GM19452 (cell line): ENCODE measurements at regions not wholly inside any gene's neighbourhood (a gene's known extent, or its start where the extent isn't known, plus 50 kb on each side); places are given as distances from the start of the nearest gene placed in this dataset.
"Not testable (repeated sequence)": the region's sequence is repeated elsewhere in the genome, so short reads cannot be mapped to it uniquely, and the experiment has no call there.

ENCODE experiments used
- ATAC-seq: cut with Tn5 transposase; IDR thresholded peaks from one replicate; pipeline ENCODE4 v1.9.1; 2021; ENCODE audit not compliant: unreplicated experiment

- peak; percentile 84 for ATAC-seq
These were observed 93.0 kb downstream of the CRLF3 start for GRCh38 chr17:30731210-30732132.

- not testable (repeated sequence) for ATAC-seq
These were observed 93.7 kb downstream of the CRLF3 start for GRCh38 chr17:30730837-30731209.

GRCh38 chr17:30730171-30730836 is 94.2 kb downstream of the CRLF3 start:
- ATAC-seq: not testable (repeated sequence)

- ATAC-seq: not testable (repeated sequence)
These were observed 94.9 kb downstream of the CRLF3 start for GRCh38 chr17:30729471-30730170.

- not testable (repeated sequence) for ATAC-seq
These were observed 97.0 kb downstream of the CRLF3 start for GRCh38 chr17:30727517-30727916.

- ATAC-seq: not testable (repeated sequence)
These were observed 97.8 kb downstream of the CRLF3 start for GRCh38 chr17:30726734-30727133.

- not testable (repeated sequence) for ATAC-seq
These were observed 98.2 kb downstream of the CRLF3 start for GRCh38 chr17:30726310-30726709.

GRCh38 chr17:30724034-30724650 is 100.3 kb downstream of the CRLF3 start:
- not testable (repeated sequence) for ATAC-seq

- ATAC-seq: not testable (repeated sequence)
These were observed 102.2 kb downstream of the CRLF3 start for GRCh38 chr17:30722114-30722780.

GRCh38 chr17:30720971-30721370 is 103.5 kb downstream of the CRLF3 start:
- not testable (repeated sequence) for ATAC-seq

GRCh38 chr17:30720013-30720471 is 104.5 kb downstream of the CRLF3 start:
- no peak for ATAC-seq

GRCh38 chr17:30719131-30719973 is 105.1 kb downstream of the CRLF3 start:
- not testable (repeated sequence) for ATAC-seq

- not testable (repeated sequence) for ATAC-seq
These were observed 105.8 kb downstream of the CRLF3 start for GRCh38 chr17:30718691-30719090.

- ATAC-seq: not testable (repeated sequence)
These were observed 106.4 kb downstream of the CRLF3 start for GRCh38 chr17:30718099-30718447.

- ATAC-seq: no peak
These were observed 107.0 kb downstream of the CRLF3 start for GRCh38 chr17:30717291-30718098.

GRCh38 chr17:30716461-30717290 is 107.8 kb downstream of the CRLF3 start:
- no peak for ATAC-seq

- peak; percentile 56 for ATAC-seq
These were observed 109.5 kb downstream of the CRLF3 start for GRCh38 chr17:30714825-30715622.
